ENCODE measurements at regions not wholly inside any gene's neighbourhood (a gene's known extent, or its start where the extent isn't known, plus 50 kb on each side); places are given as distances from the start of the nearest gene placed in this dataset.

- Mint-ChIP-seq H3K4me1 (no peaks in the 10 kb centered on the region), H3K36me3 (no peaks in the 10 kb centered on the region)
These were observed 1262.3 kb upstream of the PHF14 start for GRCh38 chr7:9711259-9711918.

GRCh38 chr7:9718071-9718661 is 1255.5 kb upstream of the PHF14 start:
- Mint-ChIP-seq H3K36me3 (no peaks in the 10 kb centered on the region), H3K27ac (no peak overlapping the region), H3K4me1 (no peaks in the 10 kb centered on the region), H3K27me3 (ENCODE audit: low read depth in 3 of 3) (no peaks in the 10 kb centered on the region), H3K9me3 (peaks cover 4 to 16% (median 9%) of the 10 kb centered on the region in 7 donors), H3K4me3 (no peak overlapping the region)
- Histone ChIP-seq H3K36me3 (replicated peaks in 1 of 2; ENCODE audit: control insufficient read depth in 1 of 2, insufficient read depth in 2 of 2, low read length in 2 of 2) (no peaks in the 10 kb centered on the region), H3K4me1 (ENCODE audit: control insufficient read depth in 1 of 2, insufficient read depth in 2 of 2, low read length in 2 of 2) (no peaks in the 10 kb centered on the region), H3K27me3 (ENCODE audit: control insufficient read depth in 2 of 2, insufficient read depth in 2 of 2, low read length in 2 of 2) (no peaks in the 10 kb centered on the region), H3K79me2 (ENCODE audit: insufficient read depth, low read length) (no peaks in the 10 kb centered on the region), H3K9me3 (replicated peaks in 1 of 2; ENCODE audit: control insufficient read depth in 1 of 2, insufficient read depth in 1 of 2, low read length in 2 of 2) (peaks cover 0 to 8% of the 10 kb centered on the region in 2 donors), H2AFZ (ENCODE audit: insufficient read depth, low read depth, low read length, poor library complexity, severe bottlenecking) (no peak overlapping the region), H4K20me1 (ENCODE audit: insufficient read depth, low read length) (no peaks in the 10 kb centered on the region), H3K27ac (ENCODE audit: low read depth in 1 of 2, low read length in 2 of 2) (no peak overlapping the region), H3K4me2 (replicated peaks; ENCODE audit: extremely low read depth, low read length, poor library complexity, severe bottlenecking) (no peak overlapping the region), H3K4me3 (replicated peaks in 1 of 3; ENCODE audit: low read depth in 2 of 3, low read length in 3 of 3) (no peak overlapping the region), H3K9ac (ENCODE audit: insufficient read depth, low read length, poor library complexity, severe bottlenecking) (no peak overlapping the region)
- DNase-seq, result no peak
- no peak for TF ChIP-seq CTCF (IDR thresholded peaks at IDR 0.05)
- intact Hi-C loops (cut with micrococcal nuclease), result no loop called here

More at GRCh38 chr7:9711259-9711918, 1262.3 kb upstream of the PHF14 start:
- Mint-ChIP-seq H3K27me3 (ENCODE audit: low read depth in 3 of 3) (no peaks in the 10 kb centered on the region), H3K4me3 (no peak overlapping the region), H3K9me3 (peaks cover 0 to 5% (median 2%) of the 10 kb centered on the region in 7 donors), H3K27ac (no peak overlapping the region)
- Histone ChIP-seq H3K27me3 (ENCODE audit: control insufficient read depth in 2 of 2, insufficient read depth in 2 of 2, low read length in 2 of 2) (no peaks in the 10 kb centered on the region), H3K9me3 (replicated peaks in 1 of 2; ENCODE audit: control insufficient read depth in 1 of 2, insufficient read depth in 1 of 2, low read length in 2 of 2) (peaks cover 0 to 3% of the 10 kb centered on the region in 2 donors), H3K4me3 (replicated peaks in 1 of 3; ENCODE audit: low read depth in 2 of 3, low read length in 3 of 3) (no peak overlapping the region), H3K27ac (ENCODE audit: low read depth in 1 of 2, low read length in 2 of 2) (no peak overlapping the region), H3K79me2 (ENCODE audit: insufficient read depth, low read length) (no peaks in the 10 kb centered on the region), H4K20me1 (ENCODE audit: insufficient read depth, low read length) (no peaks in the 10 kb centered on the region), H3K4me1 (ENCODE audit: control insufficient read depth in 1 of 2, insufficient read depth in 2 of 2, low read length in 2 of 2) (no peaks in the 10 kb centered on the region), H2AFZ (ENCODE audit: insufficient read depth, low read depth, low read length, poor library complexity, severe bottlenecking) (no peak overlapping the region), H3K9ac (ENCODE audit: insufficient read depth, low read length, poor library complexity, severe bottlenecking) (no peak overlapping the region), H3K36me3 (replicated peaks in 1 of 2; ENCODE audit: control insufficient read depth in 1 of 2, insufficient read depth in 2 of 2, low read length in 2 of 2) (no peaks in the 10 kb centered on the region), H3K4me2 (replicated peaks; ENCODE audit: extremely low read depth, low read length, poor library complexity, severe bottlenecking) (no peak overlapping the region)
- DNase-seq, result no peak
- intact Hi-C loops (cut with micrococcal nuclease), result no loop called here
- 60% methylated on average over 1 of the region's 3 CpGs for WGBS (ENCODE audit: insufficient coverage)
- TF ChIP-seq CTCF (IDR thresholded peaks at IDR 0.05), result no peak
